Nephron progenitor cell (in vitro differentiated cells): ENCODE measurements at regions not wholly inside any gene's neighbourhood (a gene's known extent, or its start where the extent isn't known, plus 50 kb on each side); places are given as distances from the start of the nearest gene placed in this dataset.

Experiments used
- DNase-seq: peaks from one replicate; pipeline ENCODE4 v3.0.0; 2021
- H3K27ac Mint-ChIP-seq: 2 replicates; pipeline ENCODE4 v1.8.0; 2021; ENCODE audit warnings: mild to moderate bottlenecking, moderate library complexity, mixed read lengths
- H3K27me3 Mint-ChIP-seq: 2 replicates; pipeline ENCODE4 v1.8.0; 2021; ENCODE audit warnings: mild to moderate bottlenecking, low read depth, mixed read lengths; ENCODE audit not compliant: poor library complexity
- H3K36me3 Mint-ChIP-seq: 2 replicates; pipeline ENCODE4 v1.8.0; 2021; ENCODE audit warnings: low read depth, mixed read lengths
- H3K4me1 Mint-ChIP-seq: 2 replicates; pipeline ENCODE4 v1.8.0; 2021; ENCODE audit warnings: mixed read lengths
- H3K4me3 Mint-ChIP-seq: 2 replicates; pipeline ENCODE4 v1.8.0; 2021; ENCODE audit warnings: mild to moderate bottlenecking, moderate library complexity, mixed read lengths
- H3K9me3 Mint-ChIP-seq: 2 replicates; pipeline ENCODE4 v1.8.0; 2021; ENCODE audit warnings: mild to moderate bottlenecking, moderate library complexity, mixed read lengths
- TF ChIP-seq, protein P1 (sequence below): fragments of 200-600 bp; sonication (generic); IDR thresholded peaks from 2 replicates; pipeline ENCODE4 v1.5.0; 2021; ENCODE audit warnings: antibody characterized with exemption

DNA sequence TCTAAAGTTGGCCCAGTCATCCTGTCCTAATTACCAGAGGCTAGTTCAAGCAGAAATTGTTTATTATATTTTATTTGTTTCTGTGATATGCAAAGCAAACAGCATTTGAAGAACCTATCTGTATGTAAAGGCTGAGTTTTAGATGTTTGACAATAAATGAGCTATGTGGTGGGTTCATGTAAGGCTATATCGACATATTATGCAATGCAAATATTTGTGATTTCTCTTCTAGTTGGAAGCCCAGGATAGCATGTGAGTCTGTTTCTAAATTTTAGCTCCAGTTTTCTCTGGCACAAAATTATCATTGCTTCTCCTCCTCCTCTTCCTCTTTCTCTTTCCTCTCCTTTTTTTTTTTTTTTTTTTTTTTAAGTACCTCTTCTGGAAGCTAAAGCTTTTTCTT, 263.2 kb upstream of the LMCD1 start:
- Mint-ChIP-seq H3K4me1 (no peaks in the 10 kb centered on the region), H3K4me3 (no peak overlapping the region), H3K27ac (no peak overlapping the region), H3K36me3 (no peaks in the 10 kb centered on the region), H3K27me3 (no peaks in the 10 kb centered on the region), H3K9me3 (peaks cover 6% of the 10 kb centered on the region)
- DNase-seq = no peak
- TF ChIP-seq, protein P1, sequence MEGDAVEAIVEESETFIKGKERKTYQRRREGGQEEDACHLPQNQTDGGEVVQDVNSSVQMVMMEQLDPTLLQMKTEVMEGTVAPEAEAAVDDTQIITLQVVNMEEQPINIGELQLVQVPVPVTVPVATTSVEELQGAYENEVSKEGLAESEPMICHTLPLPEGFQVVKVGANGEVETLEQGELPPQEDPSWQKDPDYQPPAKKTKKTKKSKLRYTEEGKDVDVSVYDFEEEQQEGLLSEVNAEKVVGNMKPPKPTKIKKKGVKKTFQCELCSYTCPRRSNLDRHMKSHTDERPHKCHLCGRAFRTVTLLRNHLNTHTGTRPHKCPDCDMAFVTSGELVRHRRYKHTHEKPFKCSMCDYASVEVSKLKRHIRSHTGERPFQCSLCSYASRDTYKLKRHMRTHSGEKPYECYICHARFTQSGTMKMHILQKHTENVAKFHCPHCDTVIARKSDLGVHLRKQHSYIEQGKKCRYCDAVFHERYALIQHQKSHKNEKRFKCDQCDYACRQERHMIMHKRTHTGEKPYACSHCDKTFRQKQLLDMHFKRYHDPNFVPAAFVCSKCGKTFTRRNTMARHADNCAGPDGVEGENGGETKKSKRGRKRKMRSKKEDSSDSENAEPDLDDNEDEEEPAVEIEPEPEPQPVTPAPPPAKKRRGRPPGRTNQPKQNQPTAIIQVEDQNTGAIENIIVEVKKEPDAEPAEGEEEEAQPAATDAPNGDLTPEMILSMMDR = no peak

DNA sequence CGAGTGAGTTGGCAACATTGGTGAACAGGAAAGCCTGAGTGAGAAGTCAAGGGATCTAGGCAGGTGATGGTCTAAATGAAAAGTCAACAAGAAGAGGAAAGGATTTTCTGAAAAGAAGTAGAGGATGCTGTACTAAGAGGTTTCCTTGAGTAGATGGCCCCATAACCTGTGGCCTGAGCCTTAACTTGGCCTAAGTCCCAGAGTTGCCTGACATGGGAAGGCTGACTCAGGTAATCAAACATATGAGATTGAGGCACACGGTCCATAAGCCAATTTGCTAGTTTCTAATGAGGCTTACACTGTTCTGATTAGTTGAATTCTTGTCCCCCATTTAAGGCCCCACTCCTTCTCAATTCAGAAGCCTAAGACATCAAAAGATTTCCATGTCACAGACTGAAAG, 262.5 kb upstream of the LMCD1 start:
- Mint-ChIP-seq H3K27me3 (peaks cover 3% of the 10 kb centered on the region), H3K4me3 (no peak overlapping the region), H3K9me3 (peaks cover 10% of the 10 kb centered on the region), H3K36me3 (no peaks in the 10 kb centered on the region), H3K27ac (no peak overlapping the region), H3K4me1 (no peaks in the 10 kb centered on the region)
- TF ChIP-seq, protein P1 = no peak
- no peak for DNase-seq

DNA sequence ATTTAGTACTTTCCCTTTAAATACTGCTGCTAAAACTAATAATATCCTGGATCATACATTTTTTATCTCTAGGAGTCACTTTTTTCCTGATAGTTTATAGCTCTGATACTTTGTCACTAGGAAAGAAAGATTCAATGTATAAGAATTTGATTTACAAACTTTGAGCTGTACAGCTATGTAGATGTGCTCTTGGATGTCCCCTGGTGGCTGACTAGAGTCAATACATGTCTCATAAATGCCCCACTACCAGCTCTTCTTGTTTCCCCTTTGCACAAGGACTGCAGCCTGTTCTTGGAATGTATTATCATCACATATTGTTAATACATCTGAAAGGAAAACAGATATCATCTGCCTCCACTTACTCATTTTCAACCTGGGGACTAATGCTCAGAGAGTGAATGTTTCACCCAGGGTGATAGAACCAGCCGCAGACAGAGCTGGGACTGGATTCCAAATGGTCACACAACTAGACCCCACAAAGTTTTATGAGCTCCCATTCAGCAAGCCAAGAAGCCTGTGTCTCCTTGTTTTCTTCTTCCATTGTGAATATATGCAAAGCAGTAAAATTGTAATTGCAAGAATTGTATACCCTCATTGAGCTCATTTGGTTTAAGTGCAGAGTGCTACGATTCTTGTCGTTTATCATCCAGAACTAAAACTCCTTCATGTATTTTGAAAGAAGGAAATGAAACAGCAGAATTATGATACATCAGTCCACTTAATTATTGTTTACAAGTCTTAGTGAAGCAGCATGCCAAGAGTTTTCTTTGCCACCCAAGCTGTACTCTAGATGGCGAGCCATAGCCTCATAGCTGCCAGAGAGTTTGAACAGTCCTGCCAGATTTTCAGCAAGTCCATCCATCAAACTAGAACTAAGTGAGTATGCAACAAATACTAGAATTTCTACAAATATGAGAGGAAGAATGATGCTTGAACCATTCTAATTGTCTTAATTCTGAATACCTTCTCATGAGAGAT, 261.6 kb upstream of the LMCD1 start:
- DNase-seq = peak; percentile 58
- Mint-ChIP-seq H3K27ac (no peak overlapping the region), H3K4me1 (no peaks in the 10 kb centered on the region), H3K9me3 (peaks cover 10% of the 10 kb centered on the region), H3K4me3 (no peak overlapping the region), H3K27me3 (peaks cover 3% of the 10 kb centered on the region), H3K36me3 (no peaks in the 10 kb centered on the region)
- TF ChIP-seq, protein P1 = peak; percentile 97

- Mint-ChIP-seq H3K36me3 (no peaks in the 10 kb centered on the region), H3K9me3 (peaks cover 10% of the 10 kb centered on the region), H3K4me1 (no peaks in the 10 kb centered on the region), H3K27me3 (peaks cover 3% of the 10 kb centered on the region), H3K4me3 (no peak overlapping the region), H3K27ac (no peak overlapping the region)
- TF ChIP-seq, protein P1 = no peak
- DNase-seq = no peak
Observed at GRCh38 chr3:8246070-8246469, 255.6 kb upstream of the LMCD1 start.

GRCh38 chr3:8253201-8253600, 248.4 kb upstream of the LMCD1 start:
- peaks cover 9% of the 10 kb centered on the region for H3K27me3 Mint-ChIP-seq
- H3K9me3 Mint-ChIP-seq = no peaks in the 10 kb centered on the region
- H3K4me1 Mint-ChIP-seq = peaks cover 22% of the 10 kb centered on the region
- TF ChIP-seq, protein P1 = no peak
- H3K36me3 Mint-ChIP-seq = no peaks in the 10 kb centered on the region
- no peak for DNase-seq
- no peak overlapping the region for H3K4me3 Mint-ChIP-seq
- no peak overlapping the region for H3K27ac Mint-ChIP-seq

GRCh38 chr3:8254489-8254888, 247.1 kb upstream of the LMCD1 start:
- H3K27ac Mint-ChIP-seq = no peak overlapping the region
- no peak overlapping the region for H3K4me3 Mint-ChIP-seq

More at GRCh38 chr3:8254489-8254888, 247.1 kb upstream of the LMCD1 start:
- no peak for DNase-seq
- H3K9me3 Mint-ChIP-seq = no peaks in the 10 kb centered on the region
- peaks cover 9% of the 10 kb centered on the region for H3K27me3 Mint-ChIP-seq
- TF ChIP-seq, protein P1 = no peak
- H3K4me1 Mint-ChIP-seq = peaks cover 22% of the 10 kb centered on the region
- H3K36me3 Mint-ChIP-seq = no peaks in the 10 kb centered on the region
